GM21825 (cell line): ENCODE measurements at regions not wholly inside any gene's neighbourhood (a gene's known extent, or its start where the extent isn't known, plus 50 kb on each side); places are given as distances from the start of the nearest gene placed in this dataset.
"Not testable (repeated sequence)": the region's sequence is repeated elsewhere in the genome, so short reads cannot be mapped to it uniquely, and the experiment has no call there.

ENCODE experiments used
- ATAC-seq: cut with Tn5 transposase; IDR thresholded peaks from one replicate; pipeline ENCODE4 v1.9.1; 2021; ENCODE audit warnings: mild to moderate bottlenecking, moderate library complexity; ENCODE audit not compliant: unreplicated experiment

DNA sequence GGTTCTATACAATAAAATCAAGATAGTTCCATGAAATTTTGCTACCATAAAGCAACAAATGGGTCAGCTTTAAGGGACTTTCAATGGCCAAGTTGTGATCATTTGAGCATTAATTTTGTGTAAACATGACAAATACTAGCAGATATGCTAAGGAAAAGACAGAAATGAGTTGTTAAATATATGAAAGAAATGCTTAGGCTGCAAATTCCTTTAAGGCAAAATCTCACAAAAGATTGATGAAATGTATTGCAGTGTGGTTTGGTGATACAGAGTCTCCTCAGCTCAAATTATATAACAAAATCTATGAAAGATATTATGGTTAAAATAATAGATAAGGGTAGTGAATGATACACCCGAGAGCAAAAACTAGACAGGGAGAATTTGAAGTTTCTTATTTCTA lies 377.2 kb downstream of the RAP2B start:
- no peak for ATAC-seq

DNA sequence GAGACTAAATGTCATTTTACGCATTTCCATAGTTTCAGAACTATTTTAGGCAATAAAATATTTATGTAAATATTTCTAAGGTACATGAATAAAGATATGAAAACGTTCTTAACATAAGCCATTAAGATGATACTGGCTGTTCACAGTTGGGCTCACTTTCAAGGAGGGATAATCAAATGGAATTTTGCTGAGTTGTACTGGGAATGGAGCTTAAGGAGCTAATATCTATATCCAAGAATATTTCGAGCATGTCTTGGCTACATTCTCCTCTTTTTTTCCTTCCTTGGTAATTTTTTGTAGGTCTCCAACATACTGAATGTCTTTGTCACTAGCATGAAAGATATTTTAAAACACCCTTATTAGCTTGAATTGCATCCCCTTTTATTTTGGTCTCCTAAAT lies 383.4 kb downstream of the RAP2B start:
- ATAC-seq = no peak

DNA sequence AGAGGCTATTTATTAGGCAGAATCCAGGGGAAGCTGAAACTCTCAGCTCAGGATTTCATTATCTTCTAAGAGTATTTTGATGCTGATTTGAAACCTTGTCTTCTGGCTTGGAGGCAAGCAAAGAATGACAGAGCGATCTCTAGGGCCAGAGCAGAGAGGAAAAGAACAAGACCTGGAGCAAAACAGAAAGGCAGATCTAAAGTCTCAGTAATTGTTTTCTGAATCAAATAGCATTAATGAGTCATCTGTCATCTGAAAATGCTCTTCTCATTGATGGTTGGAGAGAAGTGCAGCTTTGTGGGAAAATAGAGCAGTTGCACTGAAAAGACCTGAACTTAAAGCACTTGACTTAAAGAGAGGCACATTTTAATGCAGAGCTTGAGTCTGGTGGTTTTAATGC lies 385.9 kb downstream of the RAP2B start:
- ATAC-seq = no peak

DNA sequence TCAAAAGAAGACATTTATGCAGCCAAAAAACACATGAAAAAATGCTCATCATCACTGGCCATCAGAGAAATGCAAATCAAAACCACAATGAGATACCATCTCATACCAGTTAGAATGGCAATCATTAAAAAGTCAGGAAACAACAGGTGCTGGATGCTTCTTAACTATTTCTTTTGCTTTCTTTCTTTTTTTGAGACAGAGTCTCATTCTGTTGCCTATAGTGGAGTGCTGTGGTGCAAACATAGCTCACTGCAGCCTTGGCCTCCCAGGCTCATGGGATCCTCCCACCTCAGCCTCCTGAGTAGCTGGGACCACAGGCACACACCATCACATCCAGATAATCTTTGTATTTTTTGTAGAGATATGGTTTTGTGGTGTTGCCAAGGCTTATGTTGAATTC lies 387.7 kb downstream of the RAP2B start:
- ATAC-seq = not testable (repeated sequence)

DNA sequence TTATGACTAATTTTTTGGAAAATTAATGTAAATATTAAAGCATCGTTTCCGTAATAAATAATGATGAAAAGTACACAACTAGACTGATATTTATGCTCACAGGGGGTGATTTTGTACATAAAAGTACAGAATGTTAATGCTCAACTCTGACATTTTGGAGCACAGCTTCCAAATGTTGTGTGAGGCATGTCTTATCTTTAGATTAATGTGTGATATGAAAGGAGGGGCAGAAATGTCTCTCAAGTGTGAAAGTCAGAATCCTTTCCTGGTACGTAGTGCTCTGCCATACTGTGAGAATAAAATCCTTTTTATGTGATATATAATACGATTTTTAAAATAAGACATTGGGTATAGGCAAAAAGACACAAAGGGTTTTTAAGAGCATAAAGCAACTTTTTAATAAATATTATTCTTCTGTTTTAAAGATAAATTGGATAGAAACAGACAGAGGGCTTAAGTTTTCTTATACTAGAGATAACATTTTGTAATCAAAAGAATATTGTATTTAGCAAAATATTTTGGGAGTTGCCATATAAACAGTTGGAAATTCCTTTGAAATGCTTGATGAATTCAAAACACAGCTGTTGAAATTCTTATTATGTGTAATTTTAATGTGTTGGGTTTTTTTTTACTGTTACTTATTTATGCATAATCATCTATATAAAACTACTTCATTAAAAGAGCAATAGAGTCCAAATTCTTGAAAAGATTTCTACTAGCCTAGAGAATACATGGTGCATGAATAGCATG lies 389.7 kb downstream of the RAP2B start:
- ATAC-seq = no peak

DNA sequence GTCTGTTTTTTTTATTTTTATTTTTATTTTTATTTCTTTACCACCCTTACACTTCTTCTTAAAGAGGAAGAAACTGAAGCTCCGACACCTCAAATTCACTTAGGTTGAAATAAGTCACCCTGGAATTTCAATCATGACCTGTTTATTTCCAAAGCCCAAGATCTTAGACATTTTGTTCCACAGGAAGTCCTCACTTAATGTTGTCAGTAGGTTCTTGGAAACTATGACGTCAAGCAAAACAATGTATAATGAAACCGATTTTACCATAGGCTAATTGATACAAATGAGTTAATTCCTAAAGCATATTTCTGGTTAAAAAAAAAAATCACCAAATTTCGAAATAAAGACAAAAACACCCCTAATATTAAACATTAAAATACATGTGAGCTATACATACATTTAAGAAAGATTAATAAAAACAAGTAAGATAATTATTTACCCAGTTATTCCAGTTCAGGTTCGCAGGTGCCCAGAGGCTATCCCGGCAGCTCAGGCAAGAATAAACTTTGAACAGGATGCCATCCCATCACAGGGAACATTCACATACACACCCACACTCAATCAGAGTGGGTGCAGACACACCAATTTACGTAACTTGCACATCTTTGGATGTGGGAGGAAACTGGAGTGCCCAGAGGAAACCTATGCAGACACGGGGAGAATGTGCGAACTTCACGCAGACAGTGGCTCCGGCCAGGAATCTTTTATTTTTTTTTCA lies 391.0 kb downstream of the RAP2B start:
- ATAC-seq = no peak

DNA sequence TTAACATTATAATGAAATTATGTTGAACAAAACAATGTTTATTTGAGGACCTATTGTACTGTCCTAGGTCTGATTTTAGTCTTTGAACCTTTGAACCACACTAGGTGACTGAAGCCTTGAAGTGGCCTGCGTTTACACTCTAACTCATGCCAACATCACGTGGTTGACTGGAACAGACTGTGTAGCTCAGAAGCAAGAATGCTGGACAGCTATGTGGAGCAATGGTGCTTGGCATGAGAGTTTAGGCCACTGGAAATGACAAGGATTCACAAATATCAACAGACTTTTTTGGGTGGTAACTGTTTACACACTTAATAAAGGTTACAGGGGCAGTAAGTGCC lies 391.5 kb downstream of the RAP2B start:
- ATAC-seq = no peak

DNA sequence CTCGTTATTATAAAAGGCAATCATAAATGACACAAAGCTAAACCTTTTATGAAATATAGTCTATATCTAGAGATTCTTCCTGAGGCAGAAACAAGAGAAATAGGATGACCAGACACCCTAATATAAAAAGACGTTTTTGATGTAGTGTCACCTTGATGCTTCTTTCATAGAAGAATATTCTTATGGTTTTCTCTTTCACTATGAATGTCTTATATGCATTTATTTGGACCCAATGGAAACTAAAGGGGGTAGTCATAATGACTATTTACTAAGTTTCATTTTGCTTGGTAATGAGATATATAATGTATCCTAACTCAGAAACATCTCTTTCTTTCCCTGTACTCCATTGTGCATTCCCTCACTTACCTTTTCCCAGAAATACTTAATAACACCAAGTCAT lies 393.9 kb downstream of the RAP2B start:
- no peak for ATAC-seq

DNA sequence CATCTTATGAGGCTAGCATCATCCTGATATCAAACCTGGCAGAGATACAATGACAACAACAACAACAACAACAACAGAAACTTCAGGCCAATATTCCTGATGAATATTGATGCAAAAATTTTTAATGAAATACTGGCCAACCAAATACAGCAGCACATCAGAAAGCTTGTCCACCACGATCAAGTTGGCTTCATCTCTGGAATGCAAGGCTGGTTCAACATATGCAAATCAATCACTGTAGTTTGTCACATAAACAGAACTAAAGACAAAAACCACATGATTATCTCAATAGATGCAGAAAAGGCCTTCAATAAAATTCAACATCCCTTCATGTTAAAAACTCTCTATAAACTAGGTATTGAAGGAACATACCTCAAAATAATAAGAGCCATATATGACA lies 397.3 kb downstream of the RAP2B start:
- ATAC-seq = not testable (repeated sequence)

DNA sequence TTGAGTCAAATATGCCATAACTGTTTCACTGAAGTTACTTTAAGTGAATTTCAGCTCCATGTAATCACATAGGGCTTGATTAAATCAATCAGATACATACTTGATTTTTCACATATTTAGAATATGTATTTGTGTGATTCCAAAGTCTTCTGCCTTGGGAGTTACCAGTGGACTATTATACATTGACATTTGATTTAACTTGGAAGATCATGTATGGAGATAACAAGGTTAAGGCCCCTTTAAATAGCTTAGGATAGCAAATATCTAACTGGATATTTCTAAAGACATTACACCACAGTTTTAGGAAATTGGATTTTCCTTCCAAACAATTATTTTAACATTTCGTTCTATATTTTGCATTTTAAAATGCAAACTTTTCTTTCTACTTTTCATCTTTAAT lies 405.0 kb downstream of the RAP2B start:
- ATAC-seq = no peak

DNA sequence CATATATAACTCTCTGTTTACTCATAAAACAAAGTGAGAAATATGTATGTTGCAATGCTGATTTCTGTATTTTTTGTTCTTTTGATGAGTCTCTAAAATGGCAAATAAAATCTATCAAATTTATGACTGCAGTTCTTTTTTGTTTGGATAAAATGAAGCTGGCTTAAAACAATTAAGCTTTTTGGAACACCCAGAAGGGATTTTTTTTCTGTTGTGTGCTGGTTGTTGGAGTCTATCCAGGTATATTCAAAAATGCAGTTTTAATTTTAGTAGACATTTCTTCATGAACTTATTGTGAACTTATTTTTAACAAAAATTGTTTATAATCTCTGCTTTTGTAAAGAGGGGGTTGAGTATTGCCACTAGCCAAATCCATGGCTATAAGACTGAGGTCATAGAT lies 405.5 kb downstream of the RAP2B start:
- ATAC-seq = no peak

DNA sequence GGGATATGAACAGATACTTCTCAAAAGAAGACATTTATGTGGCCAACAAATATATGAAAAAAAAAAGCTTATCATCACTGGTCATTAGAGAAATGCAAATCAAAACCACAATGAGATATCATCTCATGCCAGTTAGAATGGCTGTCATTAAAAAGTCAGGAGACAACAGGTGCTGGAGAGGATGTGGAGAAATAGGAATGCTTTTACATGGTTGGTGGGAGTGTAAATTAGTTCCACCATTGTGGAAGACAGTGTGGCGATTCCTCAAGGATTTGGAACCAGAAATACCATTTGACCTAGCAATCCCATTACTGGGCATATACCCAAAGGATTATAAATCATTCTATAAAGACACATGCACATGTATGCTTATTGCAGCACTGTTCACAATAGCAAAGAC lies 408.5 kb downstream of the RAP2B start:
- ATAC-seq = not testable (repeated sequence)

DNA sequence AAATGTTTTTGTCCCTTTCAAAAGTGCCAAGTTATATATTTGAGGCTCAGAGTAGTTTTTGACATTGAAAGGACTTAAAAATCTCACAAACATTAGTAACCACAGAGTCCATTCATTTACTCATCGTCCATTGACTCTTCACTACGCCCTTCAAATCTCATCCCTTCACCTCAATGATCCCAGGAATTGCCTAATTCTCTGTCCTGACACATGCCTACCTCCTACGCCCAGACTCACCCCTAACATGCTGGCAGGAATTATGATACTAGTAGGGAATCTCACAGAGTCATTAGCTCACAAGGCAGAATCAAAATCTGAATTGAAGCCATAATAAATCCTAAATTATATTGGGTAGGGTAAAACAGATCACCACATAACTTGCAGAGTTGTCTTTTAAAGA lies 410.1 kb downstream of the RAP2B start:
- ATAC-seq = no peak

DNA sequence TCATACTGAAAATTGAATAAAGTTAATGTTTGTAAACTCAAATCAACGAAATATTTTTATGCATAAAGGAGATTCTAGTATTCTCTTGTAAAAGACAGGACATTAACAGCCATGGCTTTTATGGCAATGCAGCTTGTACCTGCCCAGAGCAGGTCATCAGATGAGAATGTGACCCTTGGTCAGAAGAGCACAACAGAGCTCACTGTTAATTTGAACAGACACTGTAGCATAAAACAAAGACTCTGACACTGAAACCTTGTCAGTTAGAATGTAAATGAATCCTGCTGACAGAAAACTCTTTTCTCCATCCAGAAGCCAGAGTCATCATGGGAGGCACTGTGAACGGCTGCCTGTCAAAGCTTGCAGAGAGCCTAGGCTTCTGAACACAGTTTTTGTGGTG lies 410.6 kb downstream of the RAP2B start:
- ATAC-seq = no peak

DNA sequence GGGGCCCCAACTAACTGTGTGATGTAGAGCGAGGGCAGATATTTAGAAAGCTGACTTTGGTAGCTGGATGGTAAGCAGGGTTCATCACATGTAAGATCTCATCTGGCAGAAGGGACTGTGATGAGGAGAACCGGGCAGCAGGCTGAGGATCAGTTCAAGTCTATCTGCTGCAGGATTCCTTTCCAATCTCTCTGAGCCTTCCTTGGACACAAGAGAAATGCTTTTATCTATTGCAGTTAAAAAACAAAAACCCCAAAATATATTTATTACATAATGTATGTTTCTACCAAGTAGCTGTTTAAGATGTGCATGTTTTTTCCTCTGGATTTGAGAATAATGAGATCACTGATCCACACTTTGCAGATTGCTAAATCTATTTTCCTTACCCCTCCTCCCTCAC lies 411.5 kb downstream of the RAP2B start:
- ATAC-seq = no peak

DNA sequence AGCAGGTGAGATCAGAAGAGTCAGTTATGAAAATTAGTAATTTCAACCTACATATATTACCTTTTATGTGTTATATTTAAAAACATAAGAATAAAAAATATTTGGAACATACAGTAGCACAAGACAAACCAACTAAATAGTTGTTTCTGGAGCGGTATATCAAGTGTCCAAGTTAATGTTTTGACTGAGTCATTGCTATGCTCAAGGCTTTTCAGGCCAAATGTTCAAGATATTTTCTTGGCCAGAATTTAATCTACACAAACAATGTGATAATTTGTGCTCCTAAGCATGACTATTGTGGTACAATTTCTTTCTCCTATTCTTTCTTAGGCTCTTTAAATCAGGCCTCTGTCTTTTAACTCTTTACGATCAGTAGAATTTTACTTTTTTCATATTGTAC lies 412.4 kb downstream of the RAP2B start:
- ATAC-seq = no peak

DNA sequence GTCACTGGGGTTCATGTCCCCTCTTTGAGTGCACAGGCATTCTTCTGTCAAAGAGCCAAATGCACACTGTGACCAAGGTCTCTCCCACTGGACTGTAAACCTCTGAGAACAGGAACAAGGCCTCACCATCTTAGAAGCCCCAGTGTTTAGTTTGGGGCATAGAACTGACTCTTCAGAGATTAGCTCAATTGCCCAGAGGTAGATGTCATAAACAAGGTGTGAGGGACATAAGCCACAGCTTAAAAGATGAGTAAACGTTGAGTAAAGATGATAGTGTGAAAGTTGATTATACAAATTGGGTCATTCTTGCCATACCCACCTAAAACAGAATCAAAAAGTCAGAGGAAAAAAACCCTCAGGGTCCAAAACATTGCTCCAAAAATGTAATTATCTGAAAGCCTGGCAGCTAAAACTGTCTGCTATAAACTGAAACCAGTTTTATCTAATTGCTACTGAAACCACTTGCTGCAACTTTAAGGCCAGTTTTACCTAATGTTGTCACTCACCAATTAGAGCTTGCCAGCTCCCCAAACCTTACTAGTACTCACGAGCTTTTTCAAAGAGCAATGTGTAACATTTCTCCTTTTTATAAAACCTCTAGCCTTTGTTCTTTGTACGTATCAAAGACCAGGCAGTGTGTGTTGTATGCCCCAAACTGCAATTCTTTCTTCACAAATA lies 415.2 kb downstream of the RAP2B start:
- ATAC-seq = no peak

DNA sequence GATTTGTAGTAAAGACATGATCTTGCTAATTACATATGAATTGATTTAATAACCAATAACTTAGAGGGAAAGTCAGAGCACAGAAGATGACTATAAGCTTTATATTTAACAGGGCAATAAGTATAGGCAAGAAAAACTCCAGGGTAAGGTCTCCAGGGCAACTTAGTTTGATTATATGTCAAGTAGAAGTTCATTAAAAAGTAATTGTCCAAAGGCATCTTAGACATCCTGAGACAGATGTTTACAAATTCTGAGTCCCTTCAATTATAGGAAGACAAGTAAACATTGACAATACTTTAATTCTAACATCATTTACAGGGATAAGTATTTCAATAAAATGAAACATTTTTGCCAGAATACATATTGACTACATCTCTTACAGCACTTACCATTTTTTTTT lies 416.0 kb downstream of the RAP2B start:
- no peak for ATAC-seq

DNA sequence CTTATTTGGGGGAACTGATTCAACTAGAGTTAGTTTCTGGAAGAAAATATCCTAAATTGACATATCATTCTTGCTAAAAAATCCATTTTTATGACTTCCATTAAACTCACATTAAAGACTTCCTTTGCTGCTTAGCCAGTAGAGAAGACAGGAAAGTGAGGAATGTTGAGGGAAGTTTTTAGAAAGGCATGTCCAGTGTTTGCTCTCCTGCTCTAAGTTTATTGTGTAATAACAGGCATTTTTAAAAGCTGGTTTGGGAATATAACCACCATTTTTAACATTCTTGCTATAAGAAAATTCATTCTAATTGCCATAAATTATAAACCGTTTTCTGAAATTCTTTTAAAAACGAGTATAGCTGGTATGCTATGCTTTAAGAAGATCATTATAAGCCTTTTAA lies 428.0 kb downstream of the RAP2B start:
- no peak for ATAC-seq

DNA sequence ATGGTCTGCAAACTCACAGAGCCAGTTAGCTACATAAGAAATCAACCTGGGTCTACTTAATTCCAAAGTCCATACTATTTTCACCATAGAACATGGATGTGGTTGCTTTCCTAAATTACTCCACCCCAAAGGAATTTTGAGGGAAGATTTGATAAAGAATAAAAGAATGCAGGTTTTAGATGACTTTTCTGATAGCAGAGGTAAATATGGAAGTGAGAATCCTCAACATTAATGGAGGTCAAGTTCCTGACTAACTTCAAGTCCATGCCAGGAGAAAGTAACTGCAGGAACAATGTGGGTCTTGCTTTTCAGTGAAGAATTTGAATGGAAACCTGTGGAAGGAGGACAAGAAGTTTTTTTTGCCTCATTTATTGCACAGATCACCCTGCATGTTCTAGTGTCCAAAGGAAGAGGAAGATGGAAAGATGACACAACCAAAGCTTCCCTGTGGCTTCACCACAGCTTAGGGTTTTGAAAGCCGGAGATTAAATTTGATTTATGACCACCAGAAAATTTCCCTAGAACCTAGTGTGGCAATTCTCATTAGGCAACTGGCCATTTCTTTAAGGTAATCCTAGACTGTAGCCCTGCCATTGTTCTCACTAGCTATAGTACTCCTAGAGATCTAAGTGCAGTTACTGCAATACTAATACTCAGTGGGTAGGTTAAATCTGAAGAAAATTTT lies 429.7 kb downstream of the RAP2B start:
- no peak for ATAC-seq

DNA sequence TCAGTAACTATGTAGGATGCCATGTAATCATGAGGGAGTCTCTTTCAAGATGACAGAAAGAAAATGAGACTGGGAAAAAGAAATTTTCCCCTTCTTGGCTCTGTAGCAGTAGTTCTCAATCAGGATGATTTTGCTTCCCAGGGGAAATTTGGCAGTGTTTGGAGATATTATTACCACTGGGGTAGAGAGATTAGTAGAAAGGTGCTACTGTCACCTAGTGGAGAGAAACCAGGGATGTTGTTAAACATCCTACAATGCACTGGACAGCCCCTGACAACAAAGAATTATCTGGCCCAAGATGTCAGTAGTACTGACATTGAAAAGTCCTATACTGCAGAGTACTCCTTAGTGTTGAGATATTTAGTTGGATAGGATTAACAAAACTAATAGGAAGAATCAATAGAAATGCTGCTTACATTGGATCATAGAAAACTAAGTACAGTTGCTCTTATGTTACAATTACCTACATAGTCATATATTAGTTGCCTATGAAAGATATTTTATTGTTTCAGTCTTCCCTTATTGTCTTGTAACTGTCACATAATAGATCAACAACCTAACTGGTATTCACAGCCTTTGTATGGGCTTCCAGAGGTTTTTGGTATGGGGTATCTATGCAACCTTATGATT lies 433.3 kb downstream of the RAP2B start:
- ATAC-seq = no peak
